ENCODE measurements at regions not wholly inside any gene's neighbourhood (a gene's known extent, or its start where the extent isn't known, plus 50 kb on each side); places are given as distances from the start of the nearest gene placed in this dataset.

DNA sequence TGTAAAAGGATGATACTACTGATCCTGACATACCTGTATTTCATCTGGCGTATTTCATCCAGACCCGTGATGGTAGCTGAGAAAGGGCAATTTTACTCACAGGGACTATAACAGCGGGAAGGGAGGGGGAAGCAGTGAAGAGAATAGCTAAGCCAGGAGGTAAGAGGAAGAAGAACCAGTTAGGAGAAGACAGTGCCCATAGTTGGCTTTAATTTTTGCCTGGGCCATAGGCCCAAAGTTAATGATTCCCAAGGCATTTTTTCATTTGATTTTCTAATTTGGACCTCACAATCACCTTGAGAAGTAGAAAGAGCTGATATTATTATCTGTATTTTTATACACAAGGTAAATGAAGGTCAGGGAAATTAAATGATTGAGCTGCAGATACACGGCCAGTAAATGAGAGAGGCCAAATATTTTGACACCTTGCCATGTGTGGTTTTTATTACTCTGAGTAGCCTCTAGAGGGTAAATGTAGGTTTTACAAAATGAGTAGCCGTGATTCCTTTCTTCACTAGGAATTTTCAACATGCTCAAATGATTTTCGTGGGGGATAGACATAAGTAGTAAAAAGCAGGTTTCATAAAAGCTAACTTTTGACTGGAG lies 382.2 kb downstream of the FUT8 start:
- no peak for DNase-seq

DNA sequence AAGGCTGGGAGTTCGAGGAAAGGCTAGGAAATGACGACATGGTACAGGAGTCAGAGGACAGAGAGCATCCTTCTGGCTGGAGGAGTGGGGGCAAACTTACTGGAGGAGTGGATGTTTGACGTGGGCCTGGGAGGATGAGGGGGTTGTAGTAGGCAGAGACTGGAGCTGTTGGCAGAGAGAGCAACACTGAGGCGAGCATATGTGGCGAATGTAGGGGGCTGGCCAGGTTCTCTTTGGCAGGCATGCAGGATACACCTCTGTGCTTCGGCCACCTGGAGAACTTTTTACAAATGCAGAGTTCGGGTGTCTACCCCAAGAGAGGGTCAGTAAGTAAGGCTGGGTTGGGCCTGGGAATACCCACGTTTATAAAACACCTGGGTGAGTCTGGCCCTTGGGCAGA lies 385.7 kb downstream of the FUT8 start:
- DNase-seq: no peak

DNA sequence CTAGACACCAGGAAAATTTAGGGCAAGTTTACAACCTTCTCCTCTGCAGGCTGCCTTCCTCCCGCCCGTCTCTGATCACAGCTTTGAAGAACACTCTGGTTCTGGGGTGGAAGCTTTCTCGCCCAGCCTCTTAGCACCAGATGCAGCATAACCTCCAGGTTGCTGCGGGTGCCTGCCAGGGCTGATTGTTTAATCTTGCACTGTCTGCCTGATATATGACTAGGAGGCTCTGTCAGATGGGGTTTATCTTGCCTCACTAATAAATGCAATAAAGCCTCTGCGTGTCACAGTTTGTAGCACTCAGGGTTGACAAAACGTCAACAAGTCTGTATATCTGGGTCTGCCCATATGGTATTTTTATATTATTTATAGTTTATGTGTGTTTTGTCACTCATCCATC lies 388.2 kb downstream of the FUT8 start:
- DNase-seq: no peak

DNA sequence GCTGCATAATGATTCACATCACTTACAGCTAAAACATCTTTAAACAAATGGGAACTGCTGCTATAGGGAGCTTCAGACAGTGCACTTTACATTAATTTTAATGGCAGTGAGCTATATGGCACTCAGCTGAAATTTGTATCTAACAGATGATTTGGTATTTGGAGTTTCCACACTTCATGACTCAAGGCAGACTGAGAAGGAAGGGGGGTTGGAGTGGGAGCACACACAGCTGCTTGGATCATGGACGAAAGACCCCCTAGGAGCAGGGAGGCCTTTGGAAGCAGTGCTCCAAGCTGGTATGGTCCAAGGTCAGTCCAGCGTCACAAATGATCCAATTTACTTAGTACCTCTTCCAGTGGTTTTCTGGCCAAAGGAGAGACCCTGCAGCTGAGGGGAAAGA lies 389.7 kb downstream of the FUT8 start:
- no peak for DNase-seq

DNA sequence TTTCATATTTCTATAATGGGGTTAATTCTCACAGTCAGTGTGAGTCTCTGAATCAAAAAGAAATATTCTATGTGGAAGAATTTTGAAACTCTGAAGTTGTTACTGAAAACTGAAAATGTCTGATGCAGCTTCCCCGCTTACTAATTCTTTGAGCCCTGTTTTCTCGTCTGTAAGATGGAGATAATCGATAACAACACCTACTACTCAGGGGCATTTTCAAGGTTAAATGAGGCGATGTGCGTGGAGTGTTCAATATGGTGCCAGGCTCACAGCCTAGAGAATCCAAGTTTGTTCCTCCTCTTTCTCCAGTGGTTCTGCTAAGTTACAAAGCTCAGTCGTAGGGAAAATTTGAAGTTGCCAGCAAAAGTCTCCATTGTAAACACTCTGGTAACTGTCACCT lies 391.4 kb downstream of the FUT8 start:
- DNase-seq: no peak

DNA sequence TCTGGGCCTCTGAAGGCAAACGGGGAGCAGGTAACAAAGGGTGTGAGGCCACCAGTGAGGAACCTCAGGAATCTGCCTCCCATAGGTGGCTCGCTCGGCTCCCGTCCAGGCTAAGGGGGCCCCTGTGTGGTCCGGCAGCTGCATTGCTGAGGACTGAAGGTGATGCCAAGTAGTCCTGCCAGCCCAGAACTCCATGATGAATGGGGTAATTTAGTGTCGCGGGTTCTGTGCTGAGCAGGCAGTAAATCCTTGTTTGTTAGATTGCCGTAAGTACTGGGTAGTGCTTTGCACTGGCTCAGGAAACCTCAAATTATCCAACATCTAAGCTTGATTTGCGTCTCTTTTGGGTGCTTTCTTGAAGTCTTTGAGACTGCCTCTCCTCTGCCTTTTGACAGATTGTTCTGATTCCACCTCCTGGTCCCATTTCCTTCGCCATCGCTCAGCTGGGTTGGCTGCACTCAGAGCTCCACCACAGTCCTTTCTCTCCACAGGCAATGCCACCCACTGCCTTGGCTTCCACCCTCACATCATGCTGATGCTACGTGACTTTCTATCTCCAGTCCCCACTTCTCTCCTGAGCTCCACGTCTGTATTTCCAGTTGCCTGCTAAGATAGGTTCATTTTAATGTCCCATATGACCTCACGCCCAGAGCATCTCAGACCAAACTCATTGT lies 392.0 kb downstream of the FUT8 start:
- no peak for DNase-seq

DNA sequence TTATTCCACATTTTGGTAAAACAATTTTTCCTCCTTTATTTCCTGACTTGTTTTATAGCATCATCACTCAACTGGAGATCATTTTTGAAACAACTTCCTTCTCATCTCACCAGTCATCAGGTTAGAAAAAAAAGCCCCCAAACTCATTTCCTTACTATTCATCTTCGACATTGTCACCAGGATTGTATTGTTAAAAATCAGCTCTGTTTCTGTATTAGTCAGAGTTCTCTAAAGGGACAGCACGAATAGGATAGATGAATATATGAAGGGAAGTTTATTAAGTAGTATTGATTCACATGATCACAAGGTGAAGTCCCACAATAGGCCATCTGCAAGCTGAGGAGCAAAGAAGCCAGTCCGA lies 392.6 kb downstream of the FUT8 start:
- no peak for DNase-seq

DNA sequence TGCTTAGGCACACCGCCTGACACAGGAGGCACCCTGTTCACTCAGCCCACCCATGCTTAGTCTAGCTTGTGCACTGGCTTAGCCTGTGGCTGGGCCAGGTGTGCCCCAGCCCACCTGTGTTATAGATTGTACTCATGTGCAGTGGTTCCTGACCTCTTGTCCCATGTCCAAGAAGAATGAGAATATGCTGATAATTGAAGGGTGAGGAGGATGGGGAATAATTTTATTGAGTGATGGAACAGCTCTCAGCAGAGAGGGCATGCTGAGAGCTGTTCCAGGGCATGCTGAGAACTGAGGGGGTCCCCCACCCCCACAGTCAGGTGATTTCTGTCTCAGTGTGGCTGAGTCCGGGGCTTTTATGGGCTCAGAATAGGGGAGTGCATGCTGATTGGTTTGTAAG lies 395.9 kb downstream of the FUT8 start:
- no peak for DNase-seq

DNA sequence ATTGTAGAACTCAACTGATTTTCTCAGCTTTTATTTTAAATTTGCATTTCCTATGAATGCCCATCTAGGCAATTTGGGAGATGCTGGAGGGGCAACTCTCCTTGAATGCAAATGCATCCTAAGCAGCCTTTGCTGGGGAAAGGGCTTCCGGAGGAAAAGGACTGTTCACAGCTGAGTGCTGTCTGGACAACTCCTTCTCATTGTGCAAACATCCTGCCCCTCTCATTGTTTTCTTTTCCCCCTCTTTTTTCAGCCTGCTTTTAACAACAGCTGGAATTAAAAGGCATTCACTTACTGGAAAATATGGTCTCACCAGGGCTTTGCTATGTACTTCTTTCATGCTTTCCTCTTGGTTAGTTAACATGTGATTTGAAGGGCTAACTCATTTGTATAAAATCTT lies 397.8 kb downstream of the FUT8 start:
- DNase-seq: no peak

DNA sequence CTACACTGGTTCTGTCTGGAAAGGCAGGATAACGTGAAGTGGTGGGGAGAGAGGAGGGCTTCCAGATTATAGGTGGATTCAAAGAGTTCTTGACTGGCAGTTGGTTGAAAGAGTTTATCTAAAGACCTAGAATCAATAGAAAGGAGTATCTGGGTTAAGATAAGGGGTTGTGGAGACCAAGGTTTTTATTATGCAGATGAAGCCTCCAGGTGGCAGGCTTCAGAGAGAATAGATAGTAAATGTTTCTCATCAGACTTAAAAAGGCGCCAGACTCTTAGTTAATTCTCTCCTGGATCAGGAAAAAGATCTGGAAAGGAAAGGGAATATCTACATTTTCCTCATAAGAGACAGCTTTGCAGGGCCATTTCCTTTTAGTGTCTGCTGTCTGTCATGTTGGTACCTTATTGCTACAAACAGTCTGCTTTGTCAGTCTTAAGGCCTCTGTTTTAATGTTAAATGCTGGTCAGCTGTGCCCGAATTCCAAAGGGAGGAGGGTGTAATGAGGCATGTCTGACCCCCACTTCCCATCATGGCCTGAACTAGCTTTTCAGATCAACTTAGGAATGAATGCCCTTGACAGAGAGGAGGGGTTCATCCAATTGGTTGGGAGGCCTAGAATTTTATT lies 401.3 kb downstream of the FUT8 start:
- no peak for DNase-seq

DNA sequence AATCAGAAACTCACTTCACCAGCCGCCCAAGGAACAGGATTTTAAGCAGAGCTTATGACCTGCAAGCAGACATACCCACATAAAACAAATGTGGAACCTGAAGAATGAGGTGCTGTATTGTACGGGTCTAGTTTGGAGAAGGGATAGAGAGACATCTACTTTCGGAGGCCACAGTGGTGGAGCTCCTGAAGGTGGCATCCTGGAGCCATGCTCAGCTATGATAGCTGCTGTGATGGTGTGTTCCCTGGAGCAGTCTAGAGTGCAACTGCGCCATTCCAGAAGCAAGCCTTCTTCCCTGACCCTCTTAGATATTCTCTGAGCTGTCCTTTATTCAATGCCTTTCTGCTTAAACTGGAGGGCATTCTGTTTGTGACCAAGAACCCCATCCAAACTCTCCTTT lies 402.6 kb downstream of the FUT8 start:
- DNase-seq: no peak

DNA sequence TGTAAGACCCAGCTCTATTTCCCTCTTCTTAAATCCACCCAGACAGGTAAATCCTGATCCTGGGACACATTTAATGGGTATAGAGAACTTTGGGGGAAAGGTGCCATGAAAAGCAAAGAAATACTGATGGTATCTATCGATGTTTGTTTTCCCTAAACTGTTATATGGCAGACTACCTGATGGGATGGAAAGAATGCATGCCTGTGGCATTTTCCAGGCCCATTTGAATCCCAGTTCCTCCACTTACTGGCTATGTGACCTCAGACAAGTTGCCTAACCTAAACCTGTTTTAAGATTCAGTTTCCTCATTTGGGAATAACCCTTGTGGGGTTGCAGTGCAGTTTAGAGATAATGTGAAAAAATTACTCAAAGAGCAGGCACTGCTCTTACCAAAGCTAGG lies 404.5 kb downstream of the FUT8 start:
- DNase-seq: no peak

DNA sequence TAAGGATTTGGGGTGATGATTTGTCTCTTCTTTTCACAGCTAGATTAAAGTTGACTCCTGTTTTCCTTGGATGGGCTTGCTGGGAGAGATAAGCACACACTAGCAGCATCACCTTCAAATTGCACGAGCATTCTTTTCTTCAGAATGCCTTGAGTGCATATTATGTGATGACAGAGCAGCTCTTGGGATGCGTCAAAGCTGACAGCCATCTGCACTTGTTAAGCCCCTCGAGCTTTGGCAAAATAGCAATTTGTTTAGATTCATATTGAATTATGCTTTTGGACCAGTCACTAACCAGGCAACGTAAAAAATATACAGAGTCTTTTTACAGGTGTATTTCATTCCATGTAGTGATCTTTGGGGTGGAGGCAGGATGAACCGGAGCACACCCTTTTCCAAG lies 407.0 kb downstream of the FUT8 start:
- no peak for DNase-seq

DNA sequence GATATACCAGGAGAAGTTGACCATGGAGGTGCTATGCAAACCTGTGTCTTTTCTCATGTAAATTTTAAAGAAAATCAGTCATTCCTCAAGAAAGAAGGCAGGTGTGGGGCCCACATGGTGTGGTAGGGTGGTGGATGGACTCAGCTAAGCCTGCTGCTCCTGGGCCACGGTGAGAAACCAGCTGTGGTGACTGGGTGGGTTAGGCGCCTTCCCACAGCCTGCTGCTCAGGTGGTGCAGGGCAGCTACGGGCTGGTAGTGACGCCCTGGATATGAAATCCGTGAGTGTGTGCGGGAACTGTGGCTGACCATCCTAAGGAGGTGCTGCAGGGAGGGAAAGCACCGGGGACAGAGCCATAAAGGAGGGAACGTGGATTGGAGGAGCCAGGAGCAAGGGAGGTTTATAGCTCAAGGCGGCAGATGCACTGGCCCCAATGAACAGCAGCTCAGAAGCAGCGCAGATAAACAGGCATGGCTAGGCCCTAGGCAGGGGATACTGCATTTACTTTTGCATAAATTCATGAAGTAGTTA lies 408.8 kb downstream of the FUT8 start:
- DNase-seq: no peak

DNA sequence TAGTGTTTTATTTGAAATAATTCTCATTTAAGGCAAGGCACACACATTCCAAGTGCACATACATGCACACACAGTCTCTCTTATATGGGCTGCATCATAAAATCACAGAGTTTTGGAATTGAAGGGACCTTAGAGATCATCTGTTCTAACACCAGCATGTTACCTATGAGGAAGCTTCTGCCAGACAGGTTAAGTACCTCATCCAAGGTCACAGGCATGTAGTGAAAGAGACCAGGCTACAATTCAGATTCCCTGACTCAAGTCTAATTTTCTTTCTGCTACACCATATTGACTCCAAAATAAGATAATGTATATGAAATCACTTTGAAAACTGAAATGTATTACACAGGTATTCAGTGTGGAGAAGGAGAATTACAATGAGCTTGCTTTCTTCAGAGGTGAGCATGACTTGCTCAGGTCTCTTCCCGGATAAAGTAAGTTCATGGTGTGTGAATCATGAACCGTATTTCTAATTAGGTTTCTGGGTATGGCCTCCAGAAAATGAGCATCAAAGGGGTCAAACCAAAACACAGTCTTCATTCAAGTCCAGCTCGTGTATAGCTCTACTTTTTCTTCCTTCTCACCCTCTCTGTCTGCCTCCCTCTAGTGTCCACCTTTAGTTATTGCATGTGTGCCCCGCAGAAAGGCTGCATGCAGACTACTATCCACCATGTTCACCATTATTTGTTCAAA lies 411.9 kb downstream of the FUT8 start:
- DNase-seq: peak; percentile 66

DNA sequence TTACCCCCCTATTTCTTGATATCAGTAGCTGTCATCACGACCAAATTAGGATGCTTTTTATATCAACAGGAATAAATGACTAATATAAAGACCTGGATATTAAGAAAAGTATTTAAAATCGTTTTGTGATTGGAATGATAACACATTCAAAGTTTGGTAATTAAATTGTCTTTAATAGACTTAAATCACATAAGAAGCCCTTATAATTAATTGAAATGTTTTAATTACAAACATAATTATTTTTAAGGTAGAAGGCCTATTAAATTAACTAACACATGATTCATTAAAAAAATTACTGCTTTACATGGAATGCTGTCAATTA lies 412.4 kb downstream of the FUT8 start:
- no peak for DNase-seq

DNA sequence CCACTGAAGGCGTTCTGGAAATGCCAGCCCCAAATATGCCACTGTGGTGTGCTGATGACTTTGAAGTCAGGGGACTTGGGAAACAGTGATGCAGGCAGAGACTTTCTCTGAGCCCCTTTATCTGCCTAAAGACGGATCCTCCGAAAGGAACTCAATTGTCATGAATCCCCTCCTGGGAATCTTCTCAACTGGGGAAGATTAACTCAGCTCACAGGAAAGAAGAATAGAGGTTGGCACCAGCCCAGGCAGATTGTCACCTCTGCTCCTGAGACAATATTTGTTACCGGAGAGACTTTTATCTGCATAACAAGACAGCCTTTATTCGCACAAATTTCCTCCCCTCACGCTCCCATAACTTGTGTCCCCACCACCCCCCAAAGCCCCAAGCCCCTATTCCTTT lies 414.4 kb downstream of the FUT8 start:
- DNase-seq: no peak

DNA sequence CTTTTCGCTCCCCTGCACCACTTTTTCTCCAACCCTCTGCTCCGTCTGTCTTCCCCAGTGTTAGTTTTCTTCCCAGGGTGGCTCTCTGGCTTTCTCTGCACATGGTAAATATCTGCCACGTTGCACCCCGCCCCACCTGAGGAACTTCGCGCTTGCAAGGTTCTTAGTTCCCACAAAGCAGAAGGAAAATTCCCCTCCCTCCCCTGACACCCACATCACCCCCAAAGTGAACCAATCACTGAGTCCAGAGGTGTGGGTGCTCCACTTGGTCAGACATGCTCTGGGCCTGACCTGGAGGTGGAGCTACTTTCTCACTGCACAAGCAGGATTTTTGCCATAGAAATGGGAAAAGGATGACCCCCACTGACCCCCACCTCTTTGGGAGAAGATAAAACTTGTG lies 415.0 kb downstream of the FUT8 start:
- no peak for DNase-seq

DNA sequence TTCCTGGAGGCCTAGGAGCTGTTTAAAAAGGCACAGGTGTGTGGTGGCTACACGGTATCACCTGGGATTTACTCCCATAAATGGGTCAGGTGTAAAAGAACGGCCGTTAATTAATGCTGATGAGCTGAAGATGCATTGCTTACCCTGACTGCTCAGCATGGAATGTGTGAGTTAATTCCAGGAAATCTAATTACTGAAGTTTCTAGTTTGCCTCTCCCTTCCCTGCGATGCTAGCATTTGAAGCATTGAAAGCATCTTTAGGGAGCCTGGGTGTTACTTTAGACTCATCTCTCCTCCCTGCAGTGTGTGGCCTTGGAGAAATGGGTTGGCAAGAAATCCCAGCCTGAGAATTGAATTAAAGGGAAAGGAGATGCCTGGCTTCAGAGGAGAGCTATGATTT lies 415.9 kb downstream of the FUT8 start:
- DNase-seq: no peak

DNA sequence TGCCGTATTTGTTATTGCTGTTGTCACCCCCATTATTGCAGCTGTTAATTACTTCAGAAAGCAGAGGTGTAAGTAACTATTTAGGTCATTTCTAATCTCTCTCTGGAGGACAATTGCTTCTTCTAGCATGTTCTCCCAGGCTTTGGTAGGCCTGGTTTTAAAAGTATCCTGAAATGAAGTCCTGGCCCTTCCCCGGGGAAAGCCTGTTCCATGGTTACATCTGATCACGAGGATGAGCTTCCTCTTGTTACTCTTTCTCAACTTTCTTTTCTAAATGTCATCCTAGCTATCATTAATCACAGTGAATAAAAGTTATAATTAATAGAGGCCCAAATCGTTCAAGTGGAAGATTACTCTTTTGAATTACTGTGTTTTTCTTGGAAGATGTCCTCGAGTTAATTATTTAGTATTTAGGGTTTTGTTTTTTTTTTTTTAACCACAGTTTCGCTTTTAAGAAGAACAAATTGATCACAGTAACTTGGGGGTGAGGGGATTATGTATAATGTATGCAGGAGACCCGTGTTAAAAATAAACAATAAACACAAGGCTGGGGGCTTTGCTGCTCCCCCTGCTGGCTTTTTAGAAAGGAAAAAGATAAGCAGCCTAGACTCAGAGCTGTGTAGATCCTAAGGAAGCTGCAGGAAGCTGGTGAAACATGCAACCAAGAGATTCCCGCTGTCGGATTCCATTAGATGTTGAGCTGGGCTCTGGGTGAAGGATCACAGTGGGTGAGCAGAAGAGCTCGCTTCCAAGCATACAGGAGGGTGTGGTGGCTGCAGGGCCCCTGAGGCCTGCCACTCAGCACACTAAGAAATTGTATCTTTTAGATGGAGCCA lies 420.1 kb downstream of the FUT8 start:
- DNase-seq: no peak

DNA sequence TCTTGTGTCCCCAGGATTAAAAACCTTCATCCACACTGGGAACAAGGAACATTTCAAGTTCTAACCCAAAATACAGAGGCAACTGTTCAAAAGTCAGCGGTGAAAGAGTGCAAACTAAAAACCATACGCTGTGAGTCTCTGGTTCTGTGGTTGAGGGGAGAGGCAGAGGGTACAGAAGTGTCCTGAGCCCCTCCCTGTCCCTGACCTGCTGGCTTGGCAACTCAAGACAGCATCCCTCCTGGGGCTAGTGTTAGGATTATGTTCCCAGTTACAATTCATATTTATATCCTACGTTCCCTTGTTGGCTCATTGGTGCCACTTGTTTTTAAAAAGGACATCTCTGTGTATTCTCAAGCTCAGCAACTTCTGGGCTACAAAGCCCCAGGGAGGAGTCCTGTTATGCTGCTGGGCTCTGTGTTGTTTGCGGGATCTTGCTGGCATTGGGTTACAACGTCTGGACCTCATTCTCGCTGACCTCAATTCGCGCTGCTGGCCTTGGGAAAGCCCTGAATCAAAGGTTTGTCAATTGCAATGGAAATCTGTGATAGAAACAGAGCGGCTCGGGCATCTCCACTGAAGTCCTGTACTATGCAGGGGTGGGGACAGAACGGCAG lies 420.8 kb downstream of the FUT8 start:
- no peak for DNase-seq

DNA sequence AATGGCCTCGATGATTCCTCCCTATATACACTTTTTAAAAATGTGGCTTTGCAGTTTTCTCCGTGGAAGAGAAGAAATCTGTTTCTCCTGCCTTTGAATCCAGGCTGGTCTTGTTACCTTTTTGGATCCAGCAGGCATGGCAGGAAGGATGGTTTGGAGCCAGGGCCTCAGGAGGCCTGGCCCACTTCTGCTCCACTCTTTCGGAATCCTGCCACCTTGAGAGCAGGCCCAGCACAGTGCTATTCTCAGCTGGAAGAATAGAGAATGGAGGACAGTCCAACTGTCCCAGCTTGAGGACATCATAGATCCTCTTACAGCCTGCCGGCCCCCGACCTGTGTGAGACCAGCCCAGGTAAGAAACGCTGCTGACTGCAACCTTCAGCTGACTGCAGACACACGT lies 421.5 kb downstream of the FUT8 start:
- no peak for DNase-seq

DNA sequence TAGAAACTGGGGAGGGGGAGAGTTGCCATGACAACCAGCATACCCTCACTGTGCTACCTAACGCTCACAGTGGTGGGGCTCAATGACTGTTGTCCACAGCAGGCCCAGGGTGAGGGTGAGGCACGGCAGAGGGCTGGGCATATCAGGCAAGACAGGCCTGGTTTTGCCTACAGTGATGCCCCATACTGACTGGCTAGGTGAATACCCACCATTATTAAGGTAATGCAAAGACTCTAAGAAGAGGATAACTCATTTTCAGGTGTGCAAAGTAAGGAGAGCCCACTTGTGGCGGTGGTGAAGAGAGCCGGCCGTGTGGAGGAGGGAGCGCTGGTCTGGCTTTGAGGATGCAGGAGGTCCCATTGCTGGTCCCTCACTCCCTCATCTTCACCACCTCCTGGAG lies 422.3 kb downstream of the FUT8 start:
- no peak for DNase-seq
